Gastrocnemius medialis (tissue), 4 donors: ENCODE measurements at regions not wholly inside any gene's neighbourhood (a gene's known extent, or its start where the extent isn't known, plus 50 kb on each side); places are given as distances from the start of the nearest gene placed in this dataset.

Source experiments
- CTCF ChIP-seq, 5 experiments: fragments of 450-650 bp in 3 of 5; fragments of 200-600 bp in 2 of 5; sonication (generic) in 2 of 5; IDR thresholded peaks in 4 of 5; conservative IDR thresholded peaks in 1 of 5; 1 replicate in 4 of 5; 2 replicates in 1 of 5; pipeline ENCODE4 v1.5.1; 2016 to 2019; ENCODE audit warnings: antibody characterized with exemption in 5 of 5, mild to moderate bottlenecking in 3 of 5, moderate library complexity in 3 of 5
- POLR2A ChIP-seq, 2 donors: fragments of 450-650 bp; IDR thresholded peaks; one replicate each; pipeline ENCODE4 v1.6.1; 2017; ENCODE audit warnings: antibody characterized with exemption in 2 of 2, mild to moderate bottlenecking in 2 of 2, moderate library complexity in 2 of 2

- TF ChIP-seq CTCF (IDR thresholded peaks at IDR 0.05 in 4 of 5, conservative IDR thresholded peaks at IDR 0.05 in 1 of 5) = no peak
- TF ChIP-seq POLR2A (IDR thresholded peaks at IDR 0.05) = no peak
These were observed 250.8 kb upstream of the ZEB2 start for GRCh38 chr2:144770616-144771230.
